ENCODE measurements at regions not wholly inside any gene's neighbourhood (a gene's known extent, or its start where the extent isn't known, plus 50 kb on each side); places are given as distances from the start of the nearest gene placed in this dataset.
A peak's percentile ranks its signal among the peaks of the same experiment; 100 is the strongest.

GRCh38 chr13:22499919-22500318, 680.9 kb upstream of the SGCG start:
- TF ChIP-seq EP300 (IDR thresholded peaks at IDR 0.05) (no peak), POLR2A (IDR thresholded peaks at IDR 0.05) (no peak), POLR2AphosphoS5 (IDR thresholded peaks at IDR 0.05) (no peak), CTCF (IDR thresholded peaks at IDR 0.05) (no peak)
- Histone ChIP-seq H3K4me3 (no peak overlapping the region), H3K36me3 (no peaks in the 10 kb centered on the region), H3K27me3 (peaks cover 0 to 6% (median 0%) of the 10 kb centered on the region in 3 donors), H3K27ac (no peak overlapping the region), H3K9me3 (no peaks in the 10 kb centered on the region), H3K4me1 (no peaks in the 10 kb centered on the region)
- intact Hi-C loops (cut with DNase I; ENCODE audit: low total_unique reads): no loop called here
- DNase-seq: no peak

- no peaks in the 10 kb centered on the region for H3K9me3 ChIP-seq
- no peak overlapping the region for H3K27ac ChIP-seq
- no peaks in the 10 kb centered on the region for H3K27me3 ChIP-seq
- TF ChIP-seq POLR2A (IDR thresholded peaks at IDR 0.05) (no peak), CTCF (IDR thresholded peaks at IDR 0.05) (no peak), POLR2AphosphoS5 (IDR thresholded peaks at IDR 0.05) (no peak)
- intact Hi-C loops (cut with DNase I; ENCODE audit: low total_unique reads): no loop called here
- peaks cover 0 to 13% (median 2%) of the 10 kb centered on the region in 4 donors for H3K4me1 ChIP-seq
- DNase-seq: peak in 1 of 2 donors; percentile 47
- 48 to 71% (median 51%) methylated on average over 4 of the region's 4 CpGs for WGBS, 5 donors
- no peak overlapping the region for H3K4me3 ChIP-seq
- no peaks in the 10 kb centered on the region for H3K36me3 ChIP-seq
Measured at GRCh38 chr13:22505489-22505888, 675.3 kb upstream of the SGCG start.

- WGBS, 5 donors: 40 to 53% (median 45%) methylated on average over 8 of the region's 8 CpGs
- Histone ChIP-seq H3K27ac (peak overlapping the region in 1 of 5 donors; percentile 28), H3K9me3 (no peaks in the 10 kb centered on the region), H3K4me3 (peak overlapping the region in 1 of 4 donors; percentile 6), H3K36me3 (no peaks in the 10 kb centered on the region), H3K4me1 (peaks cover 0 to 13% (median 2%) of the 10 kb centered on the region in 4 donors), H3K27me3 (no peaks in the 10 kb centered on the region)
- intact Hi-C loops (cut with DNase I; ENCODE audit: low total_unique reads): no loop called here
- peak in 1 of 2 donors; percentile 35 for DNase-seq
- no peak for TF ChIP-seq EP300 (IDR thresholded peaks at IDR 0.05)
- no peak for TF ChIP-seq CTCF (IDR thresholded peaks at IDR 0.05)
- no peak for TF ChIP-seq POLR2AphosphoS5 (IDR thresholded peaks at IDR 0.05)
- TF ChIP-seq POLR2A (IDR thresholded peaks at IDR 0.05): no peak
Measured at GRCh38 chr13:22506096-22506691, 674.6 kb upstream of the SGCG start.

GRCh38 chr13:22517544-22517943, 663.2 kb upstream of the SGCG start:
- Histone ChIP-seq H3K27ac (no peak overlapping the region), H3K27me3 (no peaks in the 10 kb centered on the region), H3K4me3 (no peak overlapping the region), H3K4me1 (peaks cover 0 to 5% (median 0%) of the 10 kb centered on the region in 4 donors), H3K9me3 (peaks cover 0 to 6% (median 0%) of the 10 kb centered on the region in 4 donors), H3K36me3 (no peaks in the 10 kb centered on the region)
- peak in 1 of 2 donors; percentile 47 for DNase-seq
- WGBS, 5 donors: 13 to 40% (median 21%) methylated on average over 3 of the region's 3 CpGs
- TF ChIP-seq EP300 (IDR thresholded peaks at IDR 0.05) (no peak), CTCF (IDR thresholded peaks at IDR 0.05) (no peak), POLR2A (IDR thresholded peaks at IDR 0.05) (no peak), POLR2AphosphoS5 (IDR thresholded peaks at IDR 0.05) (no peak)
- intact Hi-C loops (cut with DNase I; ENCODE audit: low total_unique reads): no loop called here
